IMR-90 (cell line): ENCODE measurements at regions not wholly inside any gene's neighbourhood (a gene's known extent, or its start where the extent isn't known, plus 50 kb on each side); places are given as distances from the start of the nearest gene placed in this dataset.

Source experiments
- ATAC-seq: fragments of 200-7000 bp; cut with Tn5 transposase; 2 replicates; pipeline ENCODE4 v1.9.1; 2020; ENCODE audit warnings: low read depth, mild to moderate bottlenecking, moderate library complexity
- BruUV-seq: library from RNA; stranded (reverse); fragments of 400-500 nt; replicated peaks from 2 replicates; lab custom pipeline; 2021; lab: Mats Ljungman, UMichigan
- CTCF ChIA-PET: fragments of 300-600 bp; formaldehyde crosslinking; extraction: SDS; loops from one replicate; lab custom pipeline; 2021; ENCODE audit warnings: antibody characterized with exemption; lab: Yijun Ruan, JAX
- POLR2A ChIA-PET: fragments of 300-600 bp; sonication (Branson Sonifier 250); formaldehyde crosslinking; loops from one replicate; lab custom pipeline; 2022; ENCODE audit warnings: antibody characterized with exemption; ENCODE audit not compliant: unreplicated experiment; lab: Charles Lee
- DNase-seq: peaks from one replicate; pipeline ENCODE4 v3.0.0; 2013
- H2AFZ ChIP-seq: replicated peaks from 2 replicates; pipeline ENCODE3; 2013; ENCODE audit warnings: low read length, mild to moderate bottlenecking; ENCODE audit not compliant: poor library complexity
- H2AK5ac ChIP-seq: 2 replicates; pipeline ENCODE4 v1.6.1; 2013; ENCODE audit warnings: low read depth, low read length, inconsistent platforms
- H2AK9ac ChIP-seq: replicated peaks from 2 replicates; pipeline ENCODE3; 2013; ENCODE audit warnings: mild to moderate bottlenecking, low read depth, low read length, moderate library complexity; ENCODE audit not compliant: poor library complexity
- H2BK120ac ChIP-seq: 2 replicates; pipeline ENCODE4 v1.6.1; 2013; ENCODE audit warnings: low read depth, low read length, inconsistent platforms
- H2BK15ac ChIP-seq: 3 replicates; pipeline ENCODE4 v1.6.1; 2013; ENCODE audit warnings: low read depth, low read length, inconsistent platforms
- H2BK20ac ChIP-seq: 2 replicates; pipeline ENCODE4 v1.6.1; 2013; ENCODE audit warnings: low read depth, mild to moderate bottlenecking, inconsistent platforms, low read length, moderate library complexity
- H2BK5ac ChIP-seq: 2 replicates; pipeline ENCODE4 v1.6.1; 2013; ENCODE audit warnings: mild to moderate bottlenecking, low read depth, low read length, inconsistent platforms; ENCODE audit not compliant: poor library complexity, severe bottlenecking
- H3K14ac ChIP-seq: replicated peaks from 2 replicates; pipeline ENCODE4 v1.6.1; 2013; ENCODE audit warnings: low read depth, low read length, inconsistent platforms
- H3K18ac ChIP-seq: 2 replicates; pipeline ENCODE4 v1.6.1; 2013; ENCODE audit warnings: low read depth, low read length, control low read depth
- H3K23ac ChIP-seq: 2 replicates; pipeline ENCODE4 v1.6.1; 2013; ENCODE audit warnings: low read depth, low read length, inconsistent platforms
- H3K27ac ChIP-seq: 2 replicates; pipeline ENCODE4 v1.5.1; 2013; ENCODE audit warnings: mild to moderate bottlenecking, control low read depth, low read length; ENCODE audit not compliant: insufficient read depth
- H3K27me3 ChIP-seq: 2 replicates; pipeline ENCODE4 v1.6.1; 2013; ENCODE audit warnings: low read length; ENCODE audit not compliant: control insufficient read depth, insufficient read depth
- H3K36me3 ChIP-seq: 2 replicates; pipeline ENCODE4 v1.6.1; 2013; ENCODE audit warnings: low read length, mixed read lengths; ENCODE audit not compliant: control insufficient read depth, insufficient read depth
- H3K4ac ChIP-seq: 2 replicates; pipeline ENCODE4 v1.6.1; 2013; ENCODE audit warnings: low read depth, low read length, inconsistent platforms
- H3K4me1 ChIP-seq: 2 replicates; pipeline ENCODE4 v1.6.1; 2013; ENCODE audit warnings: low read length, mixed read lengths; ENCODE audit not compliant: control insufficient read depth, insufficient read depth
- H3K4me2 ChIP-seq: 2 replicates; pipeline ENCODE4 v1.6.1; 2013; ENCODE audit warnings: low read depth, mild to moderate bottlenecking, control low read depth, low read length, moderate library complexity
- H3K4me3 ChIP-seq: 2 replicates; pipeline ENCODE4 v1.5.1; 2013; ENCODE audit warnings: low read depth, mild to moderate bottlenecking, control low read depth, low read length, moderate library complexity; ENCODE audit not compliant: insufficient read depth
- H3K56ac ChIP-seq: 2 replicates; pipeline ENCODE4 v1.6.1; 2013; ENCODE audit warnings: low read length, inconsistent platforms; ENCODE audit not compliant: insufficient read depth; ENCODE audit errors: extremely low read depth
- H3K79me1 ChIP-seq, 2 experiments: 2 replicates each; pipeline ENCODE4 v1.6.1; 2013; ENCODE audit warnings: low read length in 2 of 2, inconsistent platforms in 1 of 2, low read depth in 1 of 2
- H3K9ac ChIP-seq: 2 replicates; pipeline ENCODE4 v1.6.1; 2013; ENCODE audit warnings: low read depth, low read length, control low read depth
- H3K9me1 ChIP-seq: 2 replicates; pipeline ENCODE4 v1.6.1; 2013; ENCODE audit warnings: low read length, inconsistent platforms; ENCODE audit not compliant: insufficient read depth
- H3K9me3 ChIP-seq: 2 replicates; pipeline ENCODE4 v1.6.1; 2013; ENCODE audit warnings: low read length; ENCODE audit not compliant: control insufficient read depth, insufficient read depth
- H4K20me1 ChIP-seq: 2 replicates; pipeline ENCODE4 v1.6.1; 2013; ENCODE audit warnings: low read length, inconsistent platforms; ENCODE audit not compliant: insufficient read depth
- H4K5ac ChIP-seq: 2 replicates; pipeline ENCODE4 v1.6.1; 2013; ENCODE audit warnings: mild to moderate bottlenecking, low read depth, low read length, control low read depth
- H4K8ac ChIP-seq, 2 experiments: 2 replicates each; pipeline ENCODE4 v1.6.1; 2013; ENCODE audit warnings: low read depth in 2 of 2, low read length in 2 of 2, control low read depth in 1 of 2, inconsistent platforms in 1 of 2
- H4K91ac ChIP-seq: 2 replicates; pipeline ENCODE4 v1.6.1; 2013; ENCODE audit warnings: low read depth, low read length, inconsistent platforms; ENCODE audit not compliant: insufficient read depth
- CEBPB ChIP-seq: IDR thresholded peaks from 2 replicates; pipeline ENCODE4 v1.6.1; 2012; ENCODE audit warnings: low read depth, low read length, improper control_type of control experiment
- FOS ChIP-seq: fragments of 150-350 bp; IDR thresholded peaks from 2 replicates; pipeline ENCODE4 v1.6.1; 2016; ENCODE audit warnings: low read depth, low read length
- MAFK ChIP-seq: IDR thresholded peaks from 2 replicates; pipeline ENCODE4 v1.6.1; 2012; ENCODE audit warnings: low read depth, low read length, improper control_type of control experiment
- MAZ ChIP-seq: IDR thresholded peaks from 2 replicates; pipeline ENCODE4 v1.6.1; 2012; ENCODE audit warnings: low read depth, mild to moderate bottlenecking, low read length, improper control_type of control experiment, moderate library complexity, borderline replicate concordance
- RCOR1 ChIP-seq: IDR thresholded peaks from 2 replicates; pipeline ENCODE4 v1.6.1; 2012; ENCODE audit warnings: mild to moderate bottlenecking, low read length, improper control_type of control experiment; ENCODE audit not compliant: insufficient replicate concordance
- WGBS, 2 experiments: methylation state at CpG; one replicate each; pipeline versions ENCODE4 v1.1.5 to v1.1.7; 2013; ENCODE audit warnings: missing lambda C conversion rate in 2 of 2; ENCODE audit not compliant: insufficient read length in 1 of 2; ENCODE audit errors: extremely low coverage in 2 of 2; 5-methylcytosine and 5-hydroxymethylcytosine counted together
- dilution Hi-C: fragments of 300-500 bp; cut with HindIII; formaldehyde crosslinking; loops from one replicate; pipeline ENCODE4 v1.14.3; 2018; ENCODE audit warnings: low sequenced_read_pairs; ENCODE audit not compliant: unreplicated experiment
- in situ Hi-C: fragments of 300-500 bp; cut with MboI; formaldehyde crosslinking; loops from 3 replicates; pipeline ENCODE4 v1.14.3; 2019; ENCODE audit warnings: low sequenced_read_pairs, inconsistent platforms, mixed read lengths
- intact Hi-C: fragments of 100-400 bp; cut with micrococcal nuclease; formaldehyde crosslinking; loops from 2 replicates; pipeline ENCODE4 v1.10.0; 2022

GRCh38 chr21:28445141-28445830 is 547.4 kb downstream of the LTN1 start:
- Histone ChIP-seq H2BK120ac (peak overlapping the region; percentile 83; the same call in 1 of the 2 replicates), H3K27me3 (no peaks in the 10 kb centered on the region), H3K79me1 (no peaks in the 10 kb centered on the region), H3K18ac (peak overlapping the region; percentile 93), H2AFZ (no peak overlapping the region), H3K14ac (peak overlapping the region; percentile 68), H3K27ac (peak overlapping the region; percentile 42), H2BK15ac (peak overlapping the region; percentile 27; the same call in 2 of the 3 replicates), H3K9me1 (no peaks in the 10 kb centered on the region), H4K91ac (peak overlapping the region; percentile 75), H3K56ac (no peak overlapping the region), H2AK5ac (0 out of 2 replicates have a peak overlapping the region, but pooled peaks have one; percentile 8), H4K8ac (peak overlapping the region; percentile 12 to 47; a peak in 3 of 4 replicates), H4K5ac (peak overlapping the region; percentile 91; the same call in 1 of the 2 replicates), H3K23ac (peak overlapping the region; percentile 72; the same call in 1 of the 2 replicates), H2AK9ac (no peak overlapping the region), H3K4me2 (peak overlapping the region; percentile 24; the same call in 1 of the 2 replicates), H3K4me3 (no peak overlapping the region), H3K4me1 (peaks cover 14% of the 10 kb centered on the region; the same call in 1 of the 2 replicates), H3K9ac (no peak overlapping the region), H3K36me3 (no peaks in the 10 kb centered on the region), H2BK20ac (peak overlapping the region; percentile 67; the same call in 1 of the 2 replicates), H3K4ac (peak overlapping the region; percentile 79), H2BK5ac (peak overlapping the region; percentile 99), H3K9me3 (no peaks in the 10 kb centered on the region), H4K20me1 (no peaks in the 10 kb centered on the region)
- dilution Hi-C loops: no loop called here
- ChIA-PET CTCF (no interaction called here), POLR2A (no interaction called here)
- TF ChIP-seq CEBPB (peak; percentile 98), RCOR1 (no peak), MAZ (no peak), FOS (peak; percentile 76), MAFK (no peak)
- WGBS, 2 experiments: no CpG with 5 or more reads among the region's 3 CpGs
- in situ Hi-C loops: no loop called here
- intact Hi-C loops: loop anchor here (5.0 kb wide), 1 partner anchor 297 kb away; no protein-coding TSS in a partner anchor
- ATAC-seq (peak; percentile 77), DNase-seq (peak; percentile 91)
- BruUV-seq: no TSS peak
